Calu3 (cell line): ENCODE measurements at regions not wholly inside any gene's neighbourhood (a gene's known extent, or its start where the extent isn't known, plus 50 kb on each side); places are given as distances from the start of the nearest gene placed in this dataset.

ENCODE experiments used
- BruUV-seq: library from RNA; stranded (reverse); fragments of 400-500 nt; replicated peaks from 2 replicates; lab custom pipeline; 2021; lab: Mats Ljungman, UMichigan
- CTCF ChIA-PET: fragments of 300-600 bp; sonication (Branson Sonifier 250); formaldehyde crosslinking; loops from one replicate; lab custom pipeline; 2022; ENCODE audit warnings: antibody characterized with exemption; lab: Charles Lee
- DNase-seq: peaks from one replicate; pipeline ENCODE4 v3.0.0; 2022
- H3K27ac Mint-ChIP-seq: one replicate; pipeline ENCODE4 v1.8.0; 2022; ENCODE audit warnings: mixed read lengths; ENCODE audit not compliant: unreplicated experiment
- H3K27me3 Mint-ChIP-seq: one replicate; pipeline ENCODE4 v1.8.0; 2022; ENCODE audit warnings: mixed read lengths; ENCODE audit not compliant: unreplicated experiment
- H3K36me3 Mint-ChIP-seq: one replicate; pipeline ENCODE4 v1.8.0; 2022; ENCODE audit warnings: mild to moderate bottlenecking, moderate library complexity, mixed read lengths; ENCODE audit not compliant: insufficient read depth, unreplicated experiment
- H3K4me1 Mint-ChIP-seq: one replicate; pipeline ENCODE4 v1.8.0; 2022; ENCODE audit warnings: mild to moderate bottlenecking, low read depth, mixed read lengths; ENCODE audit not compliant: unreplicated experiment
- H3K4me3 Mint-ChIP-seq: one replicate; pipeline ENCODE4 v1.8.0; 2022; ENCODE audit warnings: mild to moderate bottlenecking, low read depth, moderate library complexity, mixed read lengths; ENCODE audit not compliant: unreplicated experiment
- H3K9me3 Mint-ChIP-seq: one replicate; pipeline ENCODE4 v1.8.0; 2022; ENCODE audit warnings: low read depth, mixed read lengths; ENCODE audit not compliant: unreplicated experiment
- intact Hi-C: fragments of 100-400 bp; cut with micrococcal nuclease; formaldehyde crosslinking; loops from one replicate; pipeline ENCODE4 v1.10.0; 2022; ENCODE audit not compliant: unreplicated experiment
- TF ChIP-seq, protein P1 (sequence below): fragments of 200-600 bp; IDR thresholded peaks from one replicate; pipeline ENCODE4 v1.8.0; 2022; ENCODE audit warnings: antibody characterized with exemption; ENCODE audit not compliant: unreplicated experiment

DNA sequence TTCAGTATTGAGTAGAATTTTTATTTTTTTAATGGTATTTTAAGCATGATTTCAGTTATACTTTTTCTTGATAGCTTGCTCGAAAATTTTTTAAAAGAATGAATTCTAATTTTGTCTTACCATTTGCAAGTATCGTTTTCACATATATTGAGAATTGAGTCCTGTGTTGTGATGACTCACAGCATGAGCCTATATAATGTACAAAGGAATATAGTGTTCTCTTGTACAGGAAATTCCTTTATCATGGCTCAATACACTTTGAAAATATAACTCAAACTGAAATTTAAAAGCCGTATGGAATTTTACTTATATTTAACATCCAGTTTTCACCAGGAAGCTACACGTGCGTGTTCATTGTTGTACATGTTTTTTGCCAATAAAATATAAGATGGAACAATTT, 161.1 kb upstream of the TMTC4 start:
- Mint-ChIP-seq H3K27me3 (no peaks in the 10 kb centered on the region), H3K36me3 (no peaks in the 10 kb centered on the region), H3K27ac (no peak overlapping the region), H3K4me1 (no peaks in the 10 kb centered on the region), H3K4me3 (no peak overlapping the region), H3K9me3 (no peaks in the 10 kb centered on the region)
- no TSS peak for BruUV-seq
- TF ChIP-seq, protein P1, sequence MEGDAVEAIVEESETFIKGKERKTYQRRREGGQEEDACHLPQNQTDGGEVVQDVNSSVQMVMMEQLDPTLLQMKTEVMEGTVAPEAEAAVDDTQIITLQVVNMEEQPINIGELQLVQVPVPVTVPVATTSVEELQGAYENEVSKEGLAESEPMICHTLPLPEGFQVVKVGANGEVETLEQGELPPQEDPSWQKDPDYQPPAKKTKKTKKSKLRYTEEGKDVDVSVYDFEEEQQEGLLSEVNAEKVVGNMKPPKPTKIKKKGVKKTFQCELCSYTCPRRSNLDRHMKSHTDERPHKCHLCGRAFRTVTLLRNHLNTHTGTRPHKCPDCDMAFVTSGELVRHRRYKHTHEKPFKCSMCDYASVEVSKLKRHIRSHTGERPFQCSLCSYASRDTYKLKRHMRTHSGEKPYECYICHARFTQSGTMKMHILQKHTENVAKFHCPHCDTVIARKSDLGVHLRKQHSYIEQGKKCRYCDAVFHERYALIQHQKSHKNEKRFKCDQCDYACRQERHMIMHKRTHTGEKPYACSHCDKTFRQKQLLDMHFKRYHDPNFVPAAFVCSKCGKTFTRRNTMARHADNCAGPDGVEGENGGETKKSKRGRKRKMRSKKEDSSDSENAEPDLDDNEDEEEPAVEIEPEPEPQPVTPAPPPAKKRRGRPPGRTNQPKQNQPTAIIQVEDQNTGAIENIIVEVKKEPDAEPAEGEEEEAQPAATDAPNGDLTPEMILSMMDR, result no peak
- intact Hi-C loops, result no loop called here
- CTCF ChIA-PET, result no interaction called here
- no peak for DNase-seq

DNA sequence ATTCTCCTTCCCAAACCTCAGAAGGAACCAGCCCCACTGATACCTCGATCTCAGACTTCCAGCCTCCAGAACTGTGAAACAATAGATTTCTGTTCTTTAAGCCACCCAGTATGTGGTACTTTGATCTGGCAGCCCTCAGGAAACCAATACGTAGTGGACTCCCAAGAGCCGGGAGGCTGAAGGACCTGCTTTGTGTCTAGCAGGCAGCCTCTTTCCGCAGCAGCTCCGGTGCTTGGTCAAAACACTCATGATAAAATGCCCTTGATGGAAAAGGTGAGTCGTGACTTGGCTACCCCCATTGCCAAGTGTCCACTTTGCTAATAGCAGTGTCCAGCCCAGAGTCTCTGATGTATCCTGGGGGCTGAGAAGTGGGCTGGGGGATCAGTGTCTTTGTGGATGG, 158.8 kb upstream of the TMTC4 start:
- CTCF ChIA-PET, result no interaction called here
- TF ChIP-seq, protein P1, result no peak
- no peaks in the 10 kb centered on the region for H3K9me3 Mint-ChIP-seq
- intact Hi-C loops, result no loop called here
- no TSS peak for BruUV-seq
- no peak overlapping the region for H3K27ac Mint-ChIP-seq
- H3K4me1 Mint-ChIP-seq, result no peaks in the 10 kb centered on the region
- DNase-seq, result no peak
- no peaks in the 10 kb centered on the region for H3K27me3 Mint-ChIP-seq
- H3K4me3 Mint-ChIP-seq, result no peak overlapping the region
- H3K36me3 Mint-ChIP-seq, result no peaks in the 10 kb centered on the region

DNA sequence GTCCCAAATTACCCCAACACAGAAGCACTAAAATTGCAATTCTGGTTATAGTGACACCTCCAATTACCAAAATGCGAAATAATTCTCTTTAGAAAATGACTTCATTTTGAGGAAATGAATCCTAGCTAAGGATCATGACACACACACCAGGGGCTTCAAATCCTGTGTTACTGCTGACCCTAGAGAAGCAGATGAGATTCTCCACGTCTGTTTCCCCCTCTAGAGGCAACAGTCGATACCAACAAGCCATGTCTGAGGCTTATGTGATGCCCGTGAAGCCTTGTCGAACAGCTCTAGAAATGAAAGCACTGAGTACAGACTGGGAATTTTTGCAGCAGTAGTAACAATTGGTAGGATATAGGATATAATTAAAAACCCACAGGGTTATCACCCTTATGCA, 153.6 kb upstream of the TMTC4 start:
- Mint-ChIP-seq H3K4me1 (no peaks in the 10 kb centered on the region), H3K4me3 (no peak overlapping the region), H3K36me3 (no peaks in the 10 kb centered on the region), H3K27ac (no peak overlapping the region), H3K9me3 (no peaks in the 10 kb centered on the region), H3K27me3 (no peaks in the 10 kb centered on the region)
- intact Hi-C loops, result no loop called here
- CTCF ChIA-PET, result no interaction called here
- TF ChIP-seq, protein P1, result no peak
- no TSS peak for BruUV-seq
- DNase-seq, result no peak

DNA sequence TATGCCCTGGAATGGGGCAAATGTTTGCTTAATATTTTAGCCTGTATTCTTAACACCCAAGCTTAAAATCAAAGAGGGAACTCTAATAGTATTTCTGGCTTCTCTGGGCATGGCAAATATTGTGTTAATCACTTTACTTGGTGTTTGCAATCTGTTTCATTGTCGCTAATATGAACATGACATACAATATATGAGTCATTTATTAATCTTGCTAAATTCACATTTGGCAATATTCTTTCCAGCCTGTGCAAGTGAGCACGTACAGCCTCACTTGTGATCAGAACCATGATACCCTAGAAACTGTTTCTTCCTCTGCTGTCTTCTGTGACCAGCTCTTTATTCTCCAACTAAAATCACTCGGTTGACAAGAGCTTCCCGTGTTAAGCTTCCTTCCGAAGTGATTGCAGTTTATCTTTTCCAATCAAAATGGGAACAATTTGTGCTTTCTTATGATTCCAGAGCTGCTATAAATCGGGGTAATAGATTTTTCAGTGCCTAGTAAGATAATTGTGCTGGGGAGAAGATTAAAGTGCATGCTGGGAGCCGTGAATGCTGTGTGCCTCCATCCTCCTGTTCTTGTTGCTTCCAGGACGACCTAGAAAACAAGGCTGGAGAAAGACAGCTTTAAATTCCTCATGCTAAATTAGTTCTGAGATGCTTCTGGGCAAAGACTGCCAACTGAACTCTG, 153.0 kb upstream of the TMTC4 start:
- H3K36me3 Mint-ChIP-seq, result no peaks in the 10 kb centered on the region
- no peaks in the 10 kb centered on the region for H3K9me3 Mint-ChIP-seq
- no peak overlapping the region for H3K27ac Mint-ChIP-seq
- intact Hi-C loops, result no loop called here
- H3K4me1 Mint-ChIP-seq, result no peaks in the 10 kb centered on the region
- TF ChIP-seq, protein P1, result no peak
- H3K27me3 Mint-ChIP-seq, result no peaks in the 10 kb centered on the region
- H3K4me3 Mint-ChIP-seq, result no peak overlapping the region
- no peak for DNase-seq
- CTCF ChIA-PET, result no interaction called here
- no TSS peak for BruUV-seq
